ENCODE measurements at regions not wholly inside any gene's neighbourhood (a gene's known extent, or its start where the extent isn't known, plus 50 kb on each side); places are given as distances from the start of the nearest gene placed in this dataset.
"Not testable (repeated sequence)": the region's sequence is repeated elsewhere in the genome, so short reads cannot be mapped to it uniquely, and the experiment has no call there.

DNA sequence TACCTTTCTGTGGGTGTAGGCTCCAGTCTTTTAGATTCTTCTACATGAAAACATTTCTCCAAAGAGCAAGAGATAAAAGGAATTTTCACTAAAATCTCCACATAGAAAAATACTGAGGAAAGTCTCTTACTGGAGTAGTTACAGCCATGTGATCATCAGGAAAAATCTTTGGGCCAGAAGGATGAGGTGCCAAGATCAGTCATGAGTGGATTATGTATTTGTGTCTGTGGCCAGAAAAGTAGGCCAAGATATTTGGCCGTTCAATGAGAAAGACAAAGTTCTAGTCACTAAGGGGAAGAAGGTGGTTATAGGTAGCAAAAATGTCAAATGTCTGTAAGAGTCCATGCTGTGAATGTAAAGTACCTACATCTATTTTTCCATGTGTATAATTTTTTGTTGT, 339.3 kb downstream of the NSUN3 start:
- 66 to 73% methylated on average over 1 of the region's 1 CpG for WGBS, 2 donors
- Histone ChIP-seq H3K4me3 (no peak overlapping the region), H3K9me3 (peaks cover 0 to 12% (median 0%) of the 10 kb centered on the region in 11 donors), H3K27ac (no peak overlapping the region), H3K27me3 (no peaks in the 10 kb centered on the region), H3K36me3 (no peaks in the 10 kb centered on the region), H3K4me1 (no peaks in the 10 kb centered on the region)
- TF ChIP-seq, protein P1, sequence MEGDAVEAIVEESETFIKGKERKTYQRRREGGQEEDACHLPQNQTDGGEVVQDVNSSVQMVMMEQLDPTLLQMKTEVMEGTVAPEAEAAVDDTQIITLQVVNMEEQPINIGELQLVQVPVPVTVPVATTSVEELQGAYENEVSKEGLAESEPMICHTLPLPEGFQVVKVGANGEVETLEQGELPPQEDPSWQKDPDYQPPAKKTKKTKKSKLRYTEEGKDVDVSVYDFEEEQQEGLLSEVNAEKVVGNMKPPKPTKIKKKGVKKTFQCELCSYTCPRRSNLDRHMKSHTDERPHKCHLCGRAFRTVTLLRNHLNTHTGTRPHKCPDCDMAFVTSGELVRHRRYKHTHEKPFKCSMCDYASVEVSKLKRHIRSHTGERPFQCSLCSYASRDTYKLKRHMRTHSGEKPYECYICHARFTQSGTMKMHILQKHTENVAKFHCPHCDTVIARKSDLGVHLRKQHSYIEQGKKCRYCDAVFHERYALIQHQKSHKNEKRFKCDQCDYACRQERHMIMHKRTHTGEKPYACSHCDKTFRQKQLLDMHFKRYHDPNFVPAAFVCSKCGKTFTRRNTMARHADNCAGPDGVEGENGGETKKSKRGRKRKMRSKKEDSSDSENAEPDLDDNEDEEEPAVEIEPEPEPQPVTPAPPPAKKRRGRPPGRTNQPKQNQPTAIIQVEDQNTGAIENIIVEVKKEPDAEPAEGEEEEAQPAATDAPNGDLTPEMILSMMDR (IDR thresholded peaks at IDR 0.05) = no peak
- ATAC-seq = no peak
- intact Hi-C loops (cut with DNase I) = no loop called here
- DNase-seq = no peak

DNA sequence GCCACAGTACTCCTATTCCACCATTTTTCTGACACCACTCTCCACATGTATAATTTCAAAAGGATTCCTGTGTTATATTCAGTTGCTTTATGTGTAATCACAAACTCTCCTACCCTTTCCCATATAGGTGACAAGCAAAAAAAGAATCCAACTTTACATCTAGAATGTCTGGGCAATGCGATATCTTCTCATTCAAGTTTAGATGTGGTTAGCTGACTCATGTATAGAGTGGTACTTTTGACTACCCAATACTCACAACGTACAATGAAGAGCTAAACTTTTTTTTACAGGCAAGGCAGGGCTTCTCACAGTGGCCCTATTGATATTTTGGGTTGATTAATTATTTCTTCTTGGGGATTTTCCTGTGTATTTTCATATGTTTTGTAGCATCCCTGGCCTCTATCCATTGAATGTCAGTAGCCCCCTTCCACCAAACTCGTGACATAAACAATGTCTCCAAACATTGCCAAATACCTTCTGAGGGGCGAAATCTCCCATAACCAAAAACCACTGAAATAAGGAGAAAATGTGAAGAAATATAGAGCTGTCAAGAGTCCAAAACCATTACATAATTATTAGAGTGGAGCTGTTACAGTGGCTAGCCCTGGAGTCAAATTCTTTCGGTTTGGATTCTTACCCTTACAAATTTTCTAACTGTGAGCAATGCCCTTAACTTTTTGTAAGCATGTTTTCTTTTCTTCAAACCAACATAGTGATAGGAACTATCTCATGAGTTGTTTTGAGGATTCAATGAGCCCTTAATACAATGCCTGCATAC, 342.6 kb downstream of the NSUN3 start:
- Histone ChIP-seq H3K4me3 (no peak overlapping the region), H3K36me3 (no peaks in the 10 kb centered on the region), H3K27ac (no peak overlapping the region), H3K4me1 (no peaks in the 10 kb centered on the region), H3K27me3 (no peaks in the 10 kb centered on the region), H3K9me3 (peaks cover 0 to 12% (median 0%) of the 10 kb centered on the region in 11 donors)
- TF ChIP-seq, protein P1 (IDR thresholded peaks at IDR 0.05) = no peak
- no peak for ATAC-seq
- WGBS, 2 donors = 83 to 87% methylated on average over 5 of the region's 5 CpGs
- intact Hi-C loops (cut with DNase I) = no loop called here
- DNase-seq = no peak

DNA sequence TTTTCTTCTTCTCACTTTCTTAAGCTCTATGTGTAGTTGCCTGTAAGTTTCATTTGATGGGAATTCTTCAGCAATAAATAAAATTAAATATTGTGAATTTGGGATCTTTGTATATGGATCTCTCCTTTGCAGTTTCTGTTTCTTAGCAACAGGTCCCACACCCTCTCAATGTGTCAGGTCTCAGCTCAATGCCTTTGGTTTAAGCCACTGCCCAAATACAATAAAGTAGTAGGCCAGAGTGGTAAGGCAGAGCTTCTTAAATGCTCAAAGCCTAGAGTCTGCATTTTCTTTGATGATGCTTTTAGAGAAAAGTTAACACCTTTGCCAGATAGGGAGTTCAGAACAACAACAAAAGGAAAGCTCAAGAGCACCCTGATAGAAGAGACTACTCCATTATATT, 343.7 kb downstream of the NSUN3 start:
- ATAC-seq = no peak
- intact Hi-C loops (cut with DNase I) = no loop called here
- TF ChIP-seq, protein P1 (IDR thresholded peaks at IDR 0.05) = no peak
- Histone ChIP-seq H3K4me3 (no peak overlapping the region), H3K27me3 (no peaks in the 10 kb centered on the region), H3K27ac (no peak overlapping the region), H3K9me3 (peaks cover 0 to 12% (median 0%) of the 10 kb centered on the region in 11 donors), H3K4me1 (no peaks in the 10 kb centered on the region), H3K36me3 (no peaks in the 10 kb centered on the region)
- no peak for DNase-seq

DNA sequence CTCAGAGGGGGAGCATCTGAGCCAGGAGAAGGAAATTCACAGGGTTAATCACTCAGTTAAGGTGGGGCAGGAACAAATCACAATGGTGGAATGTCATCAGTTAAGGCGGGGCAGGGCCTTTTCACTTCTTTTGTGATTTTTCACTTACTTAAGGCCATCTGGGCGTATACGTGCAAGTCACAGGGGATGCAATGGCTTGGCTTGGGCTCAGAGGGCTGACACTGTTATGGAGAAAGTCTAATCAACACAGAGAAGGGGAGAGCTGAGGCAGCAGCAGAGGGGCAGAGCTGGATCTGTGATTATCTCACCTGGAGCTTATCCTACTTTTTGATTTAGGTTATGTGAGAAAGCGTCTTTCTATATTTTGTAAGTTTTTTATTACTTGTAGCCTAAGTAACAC, 350.1 kb downstream of the NSUN3 start:
- H3K9me3 ChIP-seq; H3K27ac ChIP-seq; ATAC-seq; intact Hi-C loops (cut with DNase I); H3K4me3 ChIP-seq; DNase-seq; H3K36me3 ChIP-seq; H3K27me3 ChIP-seq; H3K4me1 ChIP-seq: not testable (repeated sequence)
- 71 to 81% methylated on average over 4 of the region's 4 CpGs for WGBS, 2 donors

DNA sequence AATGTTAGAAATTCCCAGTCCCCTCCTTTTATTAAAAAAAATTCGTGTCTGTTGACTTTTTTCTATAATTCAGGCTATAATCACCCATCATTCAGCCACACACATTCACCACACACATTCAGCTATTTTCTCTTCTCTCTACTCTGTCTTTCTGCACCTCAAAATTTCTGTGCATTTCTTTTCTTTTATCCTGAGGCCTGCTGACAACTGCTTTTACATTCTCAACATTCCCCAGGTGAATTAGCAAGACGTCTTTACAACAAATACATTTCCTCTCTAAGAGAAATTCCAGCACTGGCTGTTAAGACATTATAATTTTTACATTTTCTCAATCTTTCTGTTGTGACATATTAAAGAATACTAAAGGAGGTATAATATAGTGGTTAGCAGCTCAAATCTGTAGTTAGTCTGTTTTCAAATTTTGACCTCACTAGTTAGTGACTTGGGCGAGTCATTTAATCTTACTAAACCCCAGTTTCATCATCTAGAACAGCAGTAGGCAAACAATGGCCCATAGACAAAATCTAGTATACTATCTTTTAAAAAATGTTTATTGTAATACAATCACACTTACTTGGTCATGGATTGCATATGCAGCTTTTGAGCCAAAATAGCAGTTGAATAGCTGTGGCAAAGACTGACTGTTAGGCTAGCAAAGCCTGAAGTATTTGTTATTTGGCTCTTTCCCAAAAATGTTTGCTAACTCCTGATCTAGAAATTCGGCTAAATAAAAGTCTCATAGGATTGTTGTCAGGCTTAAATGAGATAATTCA, 350.7 kb downstream of the NSUN3 start:
- H3K27ac ChIP-seq = no peak overlapping the region
- TF ChIP-seq, protein P1 (IDR thresholded peaks at IDR 0.05) = no peak
- intact Hi-C loops (cut with DNase I) = no loop called here
- no peaks in the 10 kb centered on the region for H3K36me3 ChIP-seq
- 61 to 62% methylated on average over 4 of the region's 4 CpGs for WGBS, 2 donors
- no peak for ATAC-seq
- no peaks in the 10 kb centered on the region for H3K4me1 ChIP-seq
- no peak for DNase-seq
- H3K4me3 ChIP-seq = no peak overlapping the region
- no peaks in the 10 kb centered on the region for H3K9me3 ChIP-seq
- H3K27me3 ChIP-seq = no peaks in the 10 kb centered on the region

Data from heart right ventricle (tissue), 16 donors.